Bronchial epithelial cell (primary cell): ENCODE measurements at regions not wholly inside any gene's neighbourhood (a gene's known extent, or its start where the extent isn't known, plus 50 kb on each side); places are given as distances from the start of the nearest gene placed in this dataset.

Experiments
- DNase-seq: peaks from one replicate; pipeline ENCODE4 v3.0.0-alpha.2; 2010; ENCODE audit warnings: low read depth
- FAIRE-seq: peaks from 2 replicates; lab custom pipeline; 2011; peaks lifted over from hg19 to GRCh38; lab: Jason Lieb, UNC
- H3K27me3 ChIP-seq: 2 replicates; pipeline ENCODE4 v1.5.1; 2011; ENCODE audit warnings: low read length; ENCODE audit not compliant: control insufficient read depth, insufficient read depth
- H3K36me3 ChIP-seq: 2 replicates; pipeline ENCODE4 v1.5.1; 2011; ENCODE audit warnings: low read length; ENCODE audit not compliant: control insufficient read depth, insufficient read depth
- H3K4me3 ChIP-seq: 2 replicates; pipeline ENCODE4 v1.5.1; 2011; ENCODE audit warnings: mild to moderate bottlenecking, low read depth, low read length, control low read depth
- TF ChIP-seq, protein P1 (sequence below): IDR thresholded peaks from 2 replicates; pipeline ENCODE4 v1.5.1; 2011; ENCODE audit warnings: mild to moderate bottlenecking, moderate library complexity, low read length, control low read depth, inconsistent platforms; ENCODE audit not compliant: insufficient read depth, severe bottlenecking

DNA sequence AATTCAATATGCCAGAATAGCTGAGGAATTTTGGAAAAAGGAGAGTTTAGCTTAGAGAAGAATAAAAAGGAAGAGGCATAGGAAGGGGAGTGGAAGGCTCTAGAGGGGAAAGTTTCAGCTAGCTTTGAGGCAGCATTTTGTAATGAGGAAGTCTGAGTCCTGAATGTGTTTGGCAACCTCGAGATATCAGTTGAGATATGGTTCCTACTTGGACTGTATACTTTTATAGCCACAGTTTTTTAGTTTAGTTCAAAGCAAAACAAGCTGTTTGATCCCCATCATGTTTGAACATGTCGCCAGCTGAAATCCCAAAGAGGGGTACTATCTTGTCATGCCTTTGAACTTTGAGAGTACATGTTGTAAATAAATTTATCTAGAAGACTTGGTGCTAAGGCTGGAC is 559.0 kb upstream of the FTMT start:
- DNase-seq (no peak), FAIRE-seq (no peak)
- Histone ChIP-seq H3K36me3 (no peaks in the 10 kb centered on the region), H3K27me3 (no peaks in the 10 kb centered on the region), H3K4me3 (no peak overlapping the region)
- TF ChIP-seq, protein P1, sequence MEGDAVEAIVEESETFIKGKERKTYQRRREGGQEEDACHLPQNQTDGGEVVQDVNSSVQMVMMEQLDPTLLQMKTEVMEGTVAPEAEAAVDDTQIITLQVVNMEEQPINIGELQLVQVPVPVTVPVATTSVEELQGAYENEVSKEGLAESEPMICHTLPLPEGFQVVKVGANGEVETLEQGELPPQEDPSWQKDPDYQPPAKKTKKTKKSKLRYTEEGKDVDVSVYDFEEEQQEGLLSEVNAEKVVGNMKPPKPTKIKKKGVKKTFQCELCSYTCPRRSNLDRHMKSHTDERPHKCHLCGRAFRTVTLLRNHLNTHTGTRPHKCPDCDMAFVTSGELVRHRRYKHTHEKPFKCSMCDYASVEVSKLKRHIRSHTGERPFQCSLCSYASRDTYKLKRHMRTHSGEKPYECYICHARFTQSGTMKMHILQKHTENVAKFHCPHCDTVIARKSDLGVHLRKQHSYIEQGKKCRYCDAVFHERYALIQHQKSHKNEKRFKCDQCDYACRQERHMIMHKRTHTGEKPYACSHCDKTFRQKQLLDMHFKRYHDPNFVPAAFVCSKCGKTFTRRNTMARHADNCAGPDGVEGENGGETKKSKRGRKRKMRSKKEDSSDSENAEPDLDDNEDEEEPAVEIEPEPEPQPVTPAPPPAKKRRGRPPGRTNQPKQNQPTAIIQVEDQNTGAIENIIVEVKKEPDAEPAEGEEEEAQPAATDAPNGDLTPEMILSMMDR: no peak

- no peak overlapping the region for H3K4me3 ChIP-seq
- FAIRE-seq (no peak), DNase-seq (no peak)
- TF ChIP-seq, protein P1: no peak
- no peaks in the 10 kb centered on the region for H3K27me3 ChIP-seq
- no peaks in the 10 kb centered on the region for H3K36me3 ChIP-seq
These were observed 555.3 kb upstream of the FTMT start for GRCh38 chr5:121296356-121296755.

GRCh38 chr5:121299153-121299552 is 552.5 kb upstream of the FTMT start:
- Histone ChIP-seq H3K27me3 (no peaks in the 10 kb centered on the region), H3K4me3 (no peak overlapping the region), H3K36me3 (no peaks in the 10 kb centered on the region)
- DNase-seq: no peak
- no peak for FAIRE-seq
- TF ChIP-seq, protein P1: no peak

GRCh38 chr5:121304838-121305237 is 546.8 kb upstream of the FTMT start:
- no peaks in the 10 kb centered on the region for H3K27me3 ChIP-seq
- no peak for FAIRE-seq
- H3K4me3 ChIP-seq: no peak overlapping the region
- H3K36me3 ChIP-seq: no peaks in the 10 kb centered on the region
- TF ChIP-seq, protein P1: no peak
- DNase-seq: no peak

- H3K27me3 ChIP-seq: no peaks in the 10 kb centered on the region
- no peak for FAIRE-seq
- no peaks in the 10 kb centered on the region for H3K36me3 ChIP-seq
- TF ChIP-seq, protein P1: no peak
- no peak overlapping the region for H3K4me3 ChIP-seq
- no peak for DNase-seq
These were observed 537.8 kb upstream of the FTMT start for GRCh38 chr5:121313886-121314285.

- DNase-seq: peak; percentile 74
- H3K4me3 ChIP-seq: no peak overlapping the region
- TF ChIP-seq, protein P1: no peak
- H3K27me3 ChIP-seq: no peaks in the 10 kb centered on the region
- no peak for FAIRE-seq
- H3K36me3 ChIP-seq: no peaks in the 10 kb centered on the region
These were observed 535.9 kb upstream of the FTMT start for GRCh38 chr5:121315786-121316185.
